H1 (cell line): ENCODE measurements at regions not wholly inside any gene's neighbourhood (a gene's known extent, or its start where the extent isn't known, plus 50 kb on each side); places are given as distances from the start of the nearest gene placed in this dataset.

Experiments
- CTCF ChIA-PET: fragments of 300-600 bp; sonication (Branson Sonifier 250); formaldehyde crosslinking; loops from one replicate; lab custom pipeline; 2021; ENCODE audit not compliant: partially characterized antibody; lab: Charles Lee
- POLR2A ChIA-PET: fragments of 300-600 bp; sonication (Branson Sonifier 250); formaldehyde crosslinking; loops from one replicate; lab custom pipeline; 2021; ENCODE audit warnings: inconsistent platforms; ENCODE audit not compliant: partially characterized antibody; lab: Charles Lee
- DNase-seq, 2 experiments: peaks; one replicate each; pipeline versions ENCODE4 v3.0.0 to v3.0.0-alpha.2; 2010 to 2022; ENCODE audit warnings: low spot score in 2 of 2, low read depth in 1 of 2, mixed read lengths in 1 of 2
- FAIRE-seq: peaks from 2 replicates; lab custom pipeline; 2011; peaks lifted over from hg19 to GRCh38; lab: Jason Lieb, UNC
- H2AFZ ChIP-seq: 2 replicates; pipeline ENCODE4 v1.8.1; 2012; ENCODE audit warnings: low read length, inconsistent platforms
- H2AK5ac ChIP-seq: 2 replicates; pipeline ENCODE4 v1.6.1; 2013; ENCODE audit warnings: low read depth, low read length
- H2BK120ac ChIP-seq: replicated peaks from 2 replicates; pipeline ENCODE3; 2013; ENCODE audit warnings: low read depth, low read length, inconsistent platforms
- H2BK12ac ChIP-seq: 2 replicates; pipeline ENCODE4 v1.6.1; 2013; ENCODE audit warnings: low read depth, low read length
- H2BK15ac ChIP-seq: 2 replicates; pipeline ENCODE4 v1.6.1; 2013; ENCODE audit warnings: low read length
- H2BK20ac ChIP-seq: 2 replicates; pipeline ENCODE4 v1.6.1; 2013; ENCODE audit warnings: low read length
- H2BK5ac ChIP-seq: 2 replicates; pipeline ENCODE4 v1.6.1; 2013; ENCODE audit warnings: low read depth, low read length
- H3K14ac ChIP-seq: 2 replicates; pipeline ENCODE4 v1.6.1; 2013; ENCODE audit warnings: inconsistent platforms; ENCODE audit not compliant: insufficient read length
- H3K18ac ChIP-seq: 2 replicates; pipeline ENCODE4 v1.6.1; 2013; ENCODE audit warnings: low read length; ENCODE audit errors: extremely low read depth
- H3K23ac ChIP-seq: 2 replicates; pipeline ENCODE4 v1.6.1; 2013; ENCODE audit warnings: inconsistent platforms; ENCODE audit not compliant: insufficient read length
- H3K23me2 ChIP-seq: 2 replicates; pipeline ENCODE4 v1.6.1; 2013; ENCODE audit warnings: low read depth, low read length
- H3K27ac ChIP-seq: 2 replicates; pipeline ENCODE4 v1.6.1; 2011; ENCODE audit warnings: low read depth, low read length, inconsistent platforms
- H3K27me3 ChIP-seq, 4 experiments: replicated peaks in 1 of 4; 1 replicate in 1 of 4; 2 replicates in 3 of 4; pipeline versions ENCODE4 v1.6.1 to v1.8.1; 2011 to 2013; ENCODE audit warnings: low read length in 3 of 4, mild to moderate bottlenecking in 3 of 4, inconsistent platforms in 2 of 4, mixed read lengths in 2 of 4, moderate library complexity in 1 of 4; ENCODE audit not compliant: control insufficient read depth in 3 of 4, insufficient read depth in 3 of 4; ENCODE audit errors: extremely low read depth in 1 of 4
- H3K36me3 ChIP-seq, 4 experiments: 2 replicates each; pipeline versions ENCODE4 v1.6.1 to v1.8.1; 2011 to 2013; ENCODE audit warnings: mild to moderate bottlenecking in 4 of 4, low read length in 3 of 4, moderate library complexity in 2 of 4, control low read depth in 1 of 4, inconsistent platforms in 1 of 4; ENCODE audit not compliant: insufficient read depth in 4 of 4, control insufficient read depth in 2 of 4
- H3K4ac ChIP-seq: replicated peaks from 2 replicates; pipeline ENCODE3; 2013; ENCODE audit warnings: low read length, low read depth, mixed read lengths, inconsistent platforms; ENCODE audit not compliant: insufficient read length
- H3K4me1 ChIP-seq, 4 experiments: replicated peaks in 1 of 4; 1 replicate in 1 of 4; 2 replicates in 3 of 4; pipeline versions ENCODE4 v1.6.1 to v1.8.1; 2011 to 2013; ENCODE audit warnings: low read length in 3 of 4, inconsistent platforms in 2 of 4, mixed read lengths in 1 of 4; ENCODE audit not compliant: insufficient read depth in 4 of 4, control insufficient read depth in 3 of 4
- H3K4me2 ChIP-seq, 2 experiments: 2 replicates each; pipeline versions ENCODE4 v1.6.1 to v1.8.1; 2011 to 2013; ENCODE audit warnings: low read depth in 2 of 2, low read length in 2 of 2, control low read depth in 1 of 2, inconsistent platforms in 1 of 2, mild to moderate bottlenecking in 1 of 2; ENCODE audit not compliant: insufficient read depth in 1 of 2
- H3K4me3 ChIP-seq, 4 experiments: fragments of 200-600, 300-600 bp in 1 of 4; sonication (generic), shearing (Covaris generic), sonication (Bioruptor Twin) in 1 of 4; 2 replicates each; pipeline versions ENCODE4 v1.5.1 to v1.8.1; 2011 to 2016; ENCODE audit warnings: low read length in 4 of 4, low read depth in 3 of 4, control low read depth in 2 of 4, inconsistent platforms in 2 of 4, mild to moderate bottlenecking in 2 of 4, mixed read lengths in 1 of 4, moderate library complexity in 1 of 4; ENCODE audit not compliant: insufficient read depth in 2 of 4; ENCODE audit errors: extremely low read depth in 1 of 4
- H3K56ac ChIP-seq: replicated peaks from 2 replicates; pipeline ENCODE3; 2013; ENCODE audit warnings: low read depth, mild to moderate bottlenecking, mixed read lengths, low read length, inconsistent platforms; ENCODE audit not compliant: insufficient read length
- H3K79me1 ChIP-seq: 2 replicates; pipeline ENCODE4 v1.6.1; 2013; ENCODE audit warnings: low read depth, low read length, control low read depth
- H3K79me2 ChIP-seq, 2 experiments: 2 replicates each; pipeline versions ENCODE4 v1.6.1 to v1.8.1; 2012 to 2013; ENCODE audit warnings: low read length in 2 of 2, mild to moderate bottlenecking in 2 of 2, inconsistent platforms in 1 of 2; ENCODE audit not compliant: insufficient read depth in 2 of 2, control insufficient read depth in 1 of 2
- H3K9ac ChIP-seq, 4 experiments: replicated peaks in 1 of 4; 1 replicate in 1 of 4; 2 replicates in 3 of 4; pipeline versions ENCODE4 v1.6.1 to v1.8.1; 2011 to 2013; ENCODE audit warnings: low read depth in 3 of 4, low read length in 3 of 4, control low read depth in 2 of 4, mild to moderate bottlenecking in 2 of 4, moderate library complexity in 2 of 4, inconsistent platforms in 1 of 4; ENCODE audit errors: extremely low read depth in 1 of 4
- H3K9me3 ChIP-seq, 2 experiments: 2 replicates each; pipeline versions ENCODE4 v1.6.1 to v1.8.1; 2012 to 2013; ENCODE audit warnings: mild to moderate bottlenecking in 2 of 2, moderate library complexity in 2 of 2, control low read depth in 1 of 2, inconsistent platforms in 1 of 2, low read depth in 1 of 2, low read length in 1 of 2, mixed read lengths in 1 of 2; ENCODE audit not compliant: insufficient read depth in 2 of 2
- H4K20me1 ChIP-seq, 2 experiments: replicated peaks in 1 of 2; 2 replicates each; pipeline versions ENCODE3 to v1.8.1; 2011 to 2013; ENCODE audit warnings: inconsistent platforms in 2 of 2, low read length in 2 of 2, mild to moderate bottlenecking in 1 of 2; ENCODE audit not compliant: insufficient read depth in 2 of 2, control insufficient read depth in 1 of 2
- H4K5ac ChIP-seq: 2 replicates; pipeline ENCODE4 v1.6.1; 2013; ENCODE audit warnings: low read length, low read depth, mixed read lengths, inconsistent platforms; ENCODE audit not compliant: insufficient read length
- H4K8ac ChIP-seq: 2 replicates; pipeline ENCODE4 v1.8.0; 2013; ENCODE audit warnings: mild to moderate bottlenecking, moderate library complexity, low read length, inconsistent platforms; ENCODE audit not compliant: insufficient read depth; ENCODE audit errors: extremely low read depth
- H4K91ac ChIP-seq: replicated peaks from 2 replicates; pipeline ENCODE3; 2013; ENCODE audit warnings: low read length, mixed read lengths, inconsistent platforms; ENCODE audit not compliant: insufficient read length
- E2F6 ChIP-seq: IDR thresholded peaks from 2 replicates; pipeline ENCODE4 v1.6.1; 2012; ENCODE audit warnings: inconsistent platforms
- FOSL1 ChIP-seq: IDR thresholded peaks from 2 replicates; pipeline ENCODE4 v1.6.1; 2011; ENCODE audit warnings: mild to moderate bottlenecking, low read depth, low read length, moderate library complexity; ENCODE audit not compliant: insufficient read depth
- POLR2AphosphoS5 ChIP-seq: IDR thresholded peaks from 2 replicates; pipeline ENCODE4 v1.6.1; 2011; ENCODE audit warnings: low read depth, low read length
- SIN3A ChIP-seq, 2 experiments: IDR thresholded peaks in 1 of 2; conservative IDR thresholded peaks in 1 of 2; 2 replicates each; pipeline ENCODE4 v1.6.1; 2011 to 2012; ENCODE audit warnings: low read length in 2 of 2, improper control_type of control experiment in 1 of 2, low read depth in 1 of 2, mild to moderate bottlenecking in 1 of 2
- SIRT6 ChIP-seq: IDR thresholded peaks from one replicate; pipeline ENCODE4 v1.7.1; 2012; ENCODE audit warnings: low read length, inconsistent platforms
- SUZ12 ChIP-seq: fragments of 200-600 bp; sonication (generic); IDR thresholded peaks from 2 replicates; pipeline ENCODE4 v1.6.1; 2012; ENCODE audit warnings: mild to moderate bottlenecking, inconsistent platforms, low read length, moderate library complexity, mixed read lengths
- WGBS, 2 experiments: shearing (Covaris generic) in 1 of 2; methylation state at CpG; one replicate each; pipeline versions ENCODE4 v1.1.6 to v1.1.7; 2013 to 2015; ENCODE audit warnings: low lambda C conversion rate in 2 of 2, mixed read lengths in 2 of 2, inconsistent platforms in 1 of 2, low coverage in 1 of 2, missing lambda C conversion rate in 1 of 2; ENCODE audit not compliant: insufficient replicate concordance in 2 of 2, insufficient coverage in 1 of 2, insufficient read length in 1 of 2; ENCODE audit errors: extremely low coverage in 1 of 2, missing lambda C conversion rate in 1 of 2; 5-methylcytosine and 5-hydroxymethylcytosine counted together

- Histone ChIP-seq H3K27ac (no peak overlapping the region), H3K79me1 (no peaks in the 10 kb centered on the region), H3K9me3 (no peaks in the 10 kb centered on the region), H3K23ac (no peak overlapping the region), H3K36me3 (no peaks in the 10 kb centered on the region), H3K4me3 (no peak overlapping the region), H3K27me3 (no peaks in the 10 kb centered on the region), H3K56ac (no peak overlapping the region), H2BK120ac (no peak overlapping the region), H3K18ac (no peak overlapping the region), H3K9ac (no peak overlapping the region), H2BK12ac (no peak overlapping the region), H3K4me1 (peaks cover 0 to 2% (median under 1%) of the 10 kb centered on the region in 4 experiments; a peak in 2 of 7 replicates), H3K23me2 (no peaks in the 10 kb centered on the region), H2AFZ (no peak overlapping the region), H3K4ac (no peak overlapping the region), H4K20me1 (no peaks in the 10 kb centered on the region), H3K4me2 (no peak overlapping the region), H4K8ac (no peak overlapping the region), H4K91ac (no peak overlapping the region), H4K5ac (no peak overlapping the region), H2BK20ac (no peak overlapping the region), H2AK5ac (no peak overlapping the region), H3K14ac (no peak overlapping the region), H3K79me2 (no peaks in the 10 kb centered on the region), H2BK5ac (no peak overlapping the region), H2BK15ac (no peak overlapping the region)
- WGBS, 2 experiments = 86% methylated on average over 4 of the region's 4 CpGs; no CpG with 5 or more reads in 1 of the 2 experiments
- DNase-seq (no peak), FAIRE-seq (no peak)
- ChIA-PET POLR2A (no interaction called here), CTCF (interaction anchor here (0.5 to 2.3 kb wide), 4 partner anchors 9 to 643 kb away, joined by 3 to 18 read pairs (median 4); no protein-coding TSS in a partner anchor)
- TF ChIP-seq E2F6 (no peak), FOSL1 (no peak), SIRT6 (no peak), POLR2AphosphoS5 (no peak), SUZ12 (no peak), SIN3A (conservative IDR thresholded peaks at IDR 0.05 in 1 of 2, IDR thresholded peaks at IDR 0.05 in 1 of 2; ENCODE audit: low read depth in 1 of 2, low read length in 2 of 2) (no peak)
These were observed 110.0 kb upstream of the TEX51 start for GRCh38 chr2:126788652-126789051.
